Tibial artery (tissue), 4 donors: ENCODE measurements at regions not wholly inside any gene's neighbourhood (a gene's known extent, or its start where the extent isn't known, plus 50 kb on each side); places are given as distances from the start of the nearest gene placed in this dataset.
A peak's percentile ranks its signal among the peaks of the same experiment; 100 is the strongest.

Experiments used
- DNase-seq, 2 donors: peaks; one replicate each; pipeline ENCODE4 v3.0.0-alpha.2; 2019
- H3K27ac ChIP-seq, 2 donors: fragments of 200-600 bp; sonication (generic) in 1 of 2; 1 replicate in 1 of 2; 2 replicates in 1 of 2; pipeline ENCODE4 v1.5.1; 2018 to 2019; ENCODE audit warnings: mild to moderate bottlenecking in 1 of 2
- H3K27me3 ChIP-seq, 2 donors: fragments of 200-600 bp; sonication (generic) in 1 of 2; one replicate each; pipeline versions ENCODE4 v1.5.1 to v1.6.0; 2016 to 2019
- H3K36me3 ChIP-seq, 3 donors: fragments of 200-600 bp; sonication (generic) in 2 of 3; one replicate each; pipeline ENCODE4 v1.5.1; 2016 to 2019; ENCODE audit warnings: mild to moderate bottlenecking in 2 of 3
- H3K4me1 ChIP-seq, 4 donors: fragments of 200-600 bp; sonication (generic) in 2 of 4; 1 replicate in 3 of 4; 2 replicates in 1 of 4; pipeline ENCODE4 v1.5.1; 2016 to 2019
- H3K4me3 ChIP-seq, 2 donors: fragments of 200-600 bp; sonication (generic) in 1 of 2; 1 replicate in 1 of 2; 2 replicates in 1 of 2; pipeline ENCODE4 v1.5.1; 2018 to 2019; ENCODE audit warnings: mild to moderate bottlenecking in 2 of 2
- H3K9me3 ChIP-seq, 3 donors: fragments of 200-600 bp; sonication (generic) in 1 of 3; one replicate each; pipeline ENCODE4 v1.5.1; 2016 to 2019
- intact Hi-C: fragments of 100-400 bp; cut with DNase I; formaldehyde crosslinking; loops from one replicate; pipeline ENCODE4 v1.15.0; 2023; ENCODE audit warnings: low total_unique reads
- TF ChIP-seq, protein P1 (sequence below), 2 experiments: fragments of 200-600 bp in 1 of 2; fragments of 450-650 bp in 1 of 2; IDR thresholded peaks; one replicate each; pipeline ENCODE4 v1.5.1; 2017 to 2019; ENCODE audit warnings: antibody characterized with exemption in 2 of 2, mild to moderate bottlenecking in 1 of 2, moderate library complexity in 1 of 2

DNA sequence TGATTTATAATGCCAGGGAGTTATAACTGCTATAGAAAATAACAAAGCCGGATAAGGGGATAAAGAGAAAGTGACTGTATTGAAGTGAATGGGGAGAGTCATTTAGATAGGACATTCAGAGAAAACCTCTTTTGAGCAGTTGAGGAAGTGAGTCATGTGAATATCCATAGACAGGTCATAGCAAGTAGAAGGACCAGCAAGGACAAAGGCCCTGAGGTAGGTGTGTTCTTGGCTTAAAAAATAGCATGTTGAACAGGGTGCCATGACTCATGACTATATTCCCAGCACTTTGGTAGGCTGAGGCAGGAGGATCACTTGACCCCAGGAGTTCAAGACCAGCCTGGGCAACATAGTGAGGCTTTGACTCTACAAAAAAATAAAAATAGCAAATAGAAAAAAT, 51.5 kb upstream of the RAP1B start:
- Histone ChIP-seq H3K4me1 (peaks cover 0 to 8% (median 4%) of the 10 kb centered on the region in 4 donors), H3K27ac (no peak overlapping the region), H3K9me3 (no peaks in the 10 kb centered on the region), H3K27me3 (no peaks in the 10 kb centered on the region), H3K4me3 (no peak overlapping the region), H3K36me3 (no peaks in the 10 kb centered on the region)
- TF ChIP-seq, protein P1, sequence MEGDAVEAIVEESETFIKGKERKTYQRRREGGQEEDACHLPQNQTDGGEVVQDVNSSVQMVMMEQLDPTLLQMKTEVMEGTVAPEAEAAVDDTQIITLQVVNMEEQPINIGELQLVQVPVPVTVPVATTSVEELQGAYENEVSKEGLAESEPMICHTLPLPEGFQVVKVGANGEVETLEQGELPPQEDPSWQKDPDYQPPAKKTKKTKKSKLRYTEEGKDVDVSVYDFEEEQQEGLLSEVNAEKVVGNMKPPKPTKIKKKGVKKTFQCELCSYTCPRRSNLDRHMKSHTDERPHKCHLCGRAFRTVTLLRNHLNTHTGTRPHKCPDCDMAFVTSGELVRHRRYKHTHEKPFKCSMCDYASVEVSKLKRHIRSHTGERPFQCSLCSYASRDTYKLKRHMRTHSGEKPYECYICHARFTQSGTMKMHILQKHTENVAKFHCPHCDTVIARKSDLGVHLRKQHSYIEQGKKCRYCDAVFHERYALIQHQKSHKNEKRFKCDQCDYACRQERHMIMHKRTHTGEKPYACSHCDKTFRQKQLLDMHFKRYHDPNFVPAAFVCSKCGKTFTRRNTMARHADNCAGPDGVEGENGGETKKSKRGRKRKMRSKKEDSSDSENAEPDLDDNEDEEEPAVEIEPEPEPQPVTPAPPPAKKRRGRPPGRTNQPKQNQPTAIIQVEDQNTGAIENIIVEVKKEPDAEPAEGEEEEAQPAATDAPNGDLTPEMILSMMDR (IDR thresholded peaks at IDR 0.05): no peak
- intact Hi-C loops: no loop called here
- no peak for DNase-seq

DNA sequence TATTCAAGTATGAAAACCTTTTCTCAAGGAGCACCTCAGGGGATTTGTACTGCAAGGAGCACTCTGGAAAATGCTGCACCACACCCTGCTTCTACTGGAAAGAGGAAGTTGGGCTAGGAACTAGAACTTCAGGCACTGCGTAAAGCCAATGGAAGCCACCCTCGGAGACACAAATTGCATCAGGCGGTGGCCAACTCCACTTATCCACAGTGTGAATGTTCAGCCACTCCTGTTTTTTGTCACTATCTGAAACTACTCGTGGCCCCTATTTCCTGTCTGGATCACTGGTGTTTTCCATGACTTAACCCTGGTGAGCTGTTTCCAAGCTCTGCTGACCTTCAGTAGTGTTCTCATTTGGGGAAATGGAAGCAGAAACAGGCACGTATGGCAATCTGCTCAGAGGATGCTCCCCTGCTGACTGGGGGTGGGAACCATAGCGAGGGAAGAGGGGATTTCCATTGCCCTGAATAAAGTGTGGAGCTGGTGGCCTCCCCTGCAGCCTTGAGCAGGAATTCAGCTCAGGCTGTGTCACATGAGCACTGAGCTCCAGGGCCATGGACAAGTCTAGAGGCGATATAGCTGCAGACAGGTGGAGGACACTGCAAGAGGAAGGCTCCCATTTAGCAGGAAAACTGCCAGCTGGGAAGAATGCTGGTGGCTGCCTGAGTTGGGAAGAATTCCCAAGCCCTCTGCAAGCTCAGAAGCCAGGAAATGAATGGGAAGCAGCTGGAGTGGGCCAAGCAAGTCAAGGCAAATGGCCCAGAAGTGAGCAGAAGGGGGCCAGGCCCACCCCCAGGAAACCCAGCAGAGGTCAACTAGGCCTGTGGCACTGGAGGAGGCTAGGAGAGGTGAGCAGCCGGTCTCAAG, 50.5 kb upstream of the RAP1B start:
- intact Hi-C loops: no loop called here
- H3K9me3 ChIP-seq: no peaks in the 10 kb centered on the region
- H3K27ac ChIP-seq: no peak overlapping the region
- H3K4me1 ChIP-seq: peaks cover 0 to 8% (median 4%) of the 10 kb centered on the region in 4 donors
- no peaks in the 10 kb centered on the region for H3K27me3 ChIP-seq
- peak in 1 of 2 donors; percentile 47 for DNase-seq
- no peak overlapping the region for H3K4me3 ChIP-seq
- TF ChIP-seq, protein P1 (IDR thresholded peaks at IDR 0.05): no peak
- no peaks in the 10 kb centered on the region for H3K36me3 ChIP-seq

DNA sequence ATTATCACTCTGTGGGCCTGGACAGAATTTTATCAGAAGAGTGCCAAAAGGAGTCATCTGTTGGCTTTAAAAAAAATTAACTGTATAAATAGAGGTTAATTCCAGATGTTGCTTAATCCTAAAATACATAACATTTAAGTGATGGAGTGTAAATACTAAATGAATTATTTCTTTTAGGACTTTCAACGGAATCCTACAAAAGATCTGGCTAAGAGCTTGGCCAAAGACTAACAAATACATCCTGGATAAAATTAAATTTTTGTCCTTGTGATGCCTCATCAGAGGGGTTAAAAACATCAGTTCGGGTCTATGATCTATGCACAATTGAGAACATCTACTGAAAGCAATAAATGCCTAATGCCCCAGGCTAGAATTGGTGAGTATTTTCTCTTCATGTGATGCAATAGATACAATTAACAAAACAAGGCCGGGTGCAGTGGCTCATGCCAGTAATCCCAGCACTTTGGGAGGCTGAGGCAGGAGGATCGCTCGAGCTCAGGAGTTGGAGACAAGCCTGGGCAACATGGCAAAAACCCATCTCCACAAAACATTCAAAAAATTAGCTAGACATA, 49.8 kb upstream of the RAP1B start:
- Histone ChIP-seq H3K27ac (no peak overlapping the region), H3K27me3 (no peaks in the 10 kb centered on the region), H3K9me3 (no peaks in the 10 kb centered on the region), H3K4me1 (peaks cover 0 to 14% (median 4%) of the 10 kb centered on the region in 4 donors), H3K36me3 (no peaks in the 10 kb centered on the region), H3K4me3 (no peak overlapping the region)
- DNase-seq: no peak
- intact Hi-C loops: no loop called here
- TF ChIP-seq, protein P1 (IDR thresholded peaks at IDR 0.05): no peak
